ENCODE measurements at regions not wholly inside any gene's neighbourhood (a gene's known extent, or its start where the extent isn't known, plus 50 kb on each side); places are given as distances from the start of the nearest gene placed in this dataset.

DNA sequence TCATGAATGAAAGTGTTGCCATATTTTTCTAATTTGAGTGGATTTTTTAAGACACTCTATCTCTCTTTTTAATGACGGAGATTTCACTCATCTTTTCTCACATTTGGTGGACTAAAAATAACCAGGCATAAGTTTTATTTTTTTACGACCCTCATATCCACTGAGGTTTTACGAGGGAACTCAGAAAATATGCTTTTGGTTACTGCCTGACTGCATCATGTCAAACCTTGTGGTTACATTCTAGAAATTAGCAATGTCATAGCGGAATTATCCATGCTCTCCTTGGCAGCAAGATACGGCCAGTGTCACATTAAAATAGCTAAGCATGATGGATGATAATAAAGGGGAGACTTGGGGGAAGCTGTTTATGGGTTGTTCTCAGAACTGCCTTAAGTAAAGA lies 428.6 kb upstream of the FSHR start:
- no peak for DNase-seq
- intact Hi-C loops (cut with DNase I) = no loop called here
- no peak for ATAC-seq (ENCODE audit: poor library complexity)

DNA sequence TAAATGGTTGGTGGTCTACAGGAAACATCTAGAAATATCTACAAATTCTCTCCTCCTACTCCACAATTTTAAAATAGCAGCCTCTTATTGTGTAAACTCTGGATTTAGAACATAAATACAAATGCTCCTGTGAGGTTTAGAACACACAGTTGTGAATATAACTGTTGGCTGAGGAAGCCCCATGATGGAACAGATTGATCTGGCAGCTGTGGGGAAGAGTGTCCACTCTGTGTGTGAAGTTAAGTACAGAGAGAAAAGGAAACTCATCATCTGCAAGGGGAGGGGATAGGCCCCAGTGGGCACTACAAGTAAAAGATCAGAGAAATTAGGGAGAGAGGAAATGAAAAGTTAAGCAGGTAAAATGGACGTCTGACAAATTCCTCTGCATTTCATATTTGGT lies 422.7 kb upstream of the FSHR start:
- intact Hi-C loops (cut with DNase I) = no loop called here
- no peak for DNase-seq
- ATAC-seq (ENCODE audit: poor library complexity) = no peak

DNA sequence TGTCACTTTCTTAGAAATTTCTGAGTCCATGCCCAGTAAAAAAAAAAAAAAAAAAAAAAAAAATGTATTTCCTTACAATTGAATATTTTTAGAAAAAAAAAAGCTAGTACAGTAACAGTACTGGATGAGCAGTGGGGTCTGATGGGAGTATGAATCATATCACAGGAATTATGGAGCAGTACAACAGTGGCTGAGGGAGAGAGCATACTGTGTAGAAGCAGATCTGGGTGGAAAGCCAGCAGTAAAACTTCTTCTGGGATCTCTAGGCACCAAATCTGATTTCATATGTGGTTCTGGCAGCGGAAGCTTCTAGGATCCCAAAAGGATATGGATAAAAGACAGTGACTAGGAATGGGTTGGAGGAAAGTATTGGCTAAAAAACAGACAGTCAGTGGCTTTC lies 414.9 kb upstream of the FSHR start:
- ATAC-seq (ENCODE audit: poor library complexity) = no peak
- intact Hi-C loops (cut with DNase I) = no loop called here
- no peak for DNase-seq

DNA sequence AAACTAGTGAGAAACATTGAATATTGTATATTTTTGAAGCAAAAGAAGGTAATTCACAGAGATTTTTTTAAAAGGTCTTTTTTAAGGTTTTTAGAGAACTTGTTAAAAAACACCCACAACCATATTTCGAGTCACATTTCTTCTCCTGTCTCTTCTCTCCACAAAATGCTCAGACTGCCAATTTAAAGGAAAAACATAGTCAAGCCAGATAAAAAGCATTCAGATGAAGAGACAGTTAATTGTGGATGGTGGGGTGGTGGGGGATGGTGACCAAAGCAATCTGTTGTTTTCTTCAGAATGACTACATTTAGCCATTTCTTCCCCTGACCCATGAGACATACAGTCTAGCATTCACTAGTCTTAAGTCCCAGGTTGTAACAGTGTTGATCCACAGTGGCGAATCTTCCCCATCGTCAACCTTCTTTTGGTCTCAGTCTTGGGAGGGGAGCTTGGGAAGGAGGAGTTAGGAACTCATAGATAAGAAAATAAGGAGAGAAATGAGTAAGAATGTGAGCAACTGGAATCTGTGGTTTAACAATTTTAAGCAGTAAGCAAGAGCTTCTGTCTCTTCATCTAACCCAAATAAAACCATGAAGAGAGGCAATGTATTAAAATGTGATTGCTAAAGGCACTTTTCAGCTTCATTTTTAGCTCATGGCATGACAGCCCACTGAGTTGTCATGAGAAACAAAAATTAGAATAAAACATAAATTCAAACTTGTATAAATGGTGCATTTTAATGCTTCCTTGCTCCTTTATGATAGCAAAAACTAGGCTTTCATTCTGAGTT lies 413.7 kb upstream of the FSHR start:
- no peak for ATAC-seq (ENCODE audit: poor library complexity)
- intact Hi-C loops (cut with DNase I) = no loop called here

DNA sequence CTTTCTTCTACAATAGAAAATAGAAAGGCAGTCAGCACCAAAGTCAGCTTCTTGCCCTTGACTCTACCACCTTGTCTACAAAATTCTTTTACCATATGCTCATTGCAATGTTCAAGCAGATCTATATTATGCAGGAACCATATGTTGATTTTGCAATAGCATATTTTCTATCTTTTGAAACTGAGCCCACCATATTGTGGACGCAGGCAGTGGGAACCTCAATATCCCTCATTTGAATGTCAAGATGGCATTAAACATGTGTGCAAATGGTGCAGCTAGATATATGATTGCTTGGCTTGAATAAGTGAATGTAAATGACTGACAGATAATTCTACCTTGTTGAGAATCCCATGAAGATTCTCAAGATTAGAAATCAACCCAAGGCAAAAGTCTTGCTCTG lies 412.7 kb upstream of the FSHR start:
- no peak for ATAC-seq (ENCODE audit: poor library complexity)
- intact Hi-C loops (cut with DNase I) = no loop called here

More for the DNA sequence above, 413.7 kb upstream of the FSHR start:
- DNase-seq = no peak

DNA sequence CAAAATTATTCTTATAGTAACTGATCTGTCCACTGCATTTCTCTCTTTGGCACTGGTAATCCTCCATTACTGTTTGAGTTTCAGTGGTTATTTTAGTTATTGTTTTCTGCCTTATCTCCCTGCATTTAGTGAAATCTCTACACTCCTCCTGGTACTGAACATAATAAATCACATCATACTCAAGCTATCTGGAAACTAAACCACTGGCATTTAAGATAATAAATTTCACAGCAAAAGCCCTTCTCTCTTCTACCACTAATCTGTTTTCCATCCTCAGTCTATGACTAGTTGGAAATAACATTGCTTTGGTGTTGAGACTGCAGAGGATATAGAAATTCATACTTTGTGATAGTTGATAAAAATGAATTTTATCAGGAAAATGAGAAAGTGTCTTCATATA lies 399.3 kb upstream of the FSHR start:
- ATAC-seq (ENCODE audit: poor library complexity) = no peak
- intact Hi-C loops (cut with DNase I) = no loop called here
- DNase-seq = no peak

More for the DNA sequence above, 412.7 kb upstream of the FSHR start:
- no peak for DNase-seq

DNA sequence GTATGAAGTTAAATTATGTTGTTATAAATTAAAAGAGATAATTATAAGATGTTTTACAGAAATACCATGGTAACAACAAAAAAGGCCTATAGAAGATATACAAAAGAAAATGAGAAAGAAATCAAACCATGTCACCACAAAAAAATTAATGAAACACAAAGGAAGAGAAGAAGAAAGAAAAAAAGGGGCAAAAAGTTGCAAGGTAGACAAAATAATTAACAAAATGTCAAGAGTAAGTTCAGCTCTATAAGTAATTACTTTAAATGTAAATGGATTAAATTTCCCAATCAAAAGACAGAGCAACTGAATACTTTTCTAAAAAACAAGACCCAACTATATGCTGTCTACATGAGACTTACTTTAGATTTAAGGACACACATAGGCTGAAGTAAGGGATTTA lies 378.4 kb upstream of the FSHR start:
- DNase-seq = no peak
- no peak for ATAC-seq (ENCODE audit: poor library complexity)
- intact Hi-C loops (cut with DNase I) = no loop called here

DNA sequence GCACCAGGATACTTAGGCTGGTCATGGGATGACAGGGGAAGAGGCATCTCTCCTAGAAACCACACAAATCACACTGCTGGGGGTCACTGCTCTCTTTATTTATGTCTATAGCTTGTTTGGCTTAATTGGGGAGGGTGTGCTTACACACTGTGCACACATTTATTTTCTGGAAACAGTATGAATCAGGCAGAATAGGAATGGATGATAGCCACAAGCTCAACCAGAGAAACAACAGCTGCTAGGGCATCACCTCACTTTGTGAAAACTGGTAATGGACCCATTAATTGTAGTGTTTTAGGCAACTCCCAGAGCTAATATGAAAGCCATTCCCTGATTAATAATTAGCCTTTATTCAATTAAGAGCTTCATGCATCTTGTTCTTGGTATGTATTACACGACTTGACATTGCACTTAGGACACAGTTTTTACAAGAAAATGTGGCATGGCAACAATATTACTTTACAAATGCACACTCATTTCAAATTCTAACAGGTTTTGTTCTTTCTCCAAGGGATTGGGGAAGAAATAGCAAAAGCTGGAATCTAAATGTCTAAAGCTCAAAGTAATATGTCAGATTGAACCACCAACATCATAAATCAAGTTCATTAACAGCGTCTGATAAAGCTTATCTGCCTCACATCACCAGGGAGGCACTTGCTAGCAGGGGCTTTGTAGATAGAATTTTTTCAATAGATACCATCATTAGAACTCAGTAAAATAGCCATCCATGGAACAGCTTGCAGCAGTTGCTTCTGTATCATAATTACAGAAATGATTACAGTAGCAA lies 361.9 kb upstream of the FSHR start:
- DNase-seq = no peak
- intact Hi-C loops (cut with DNase I) = no loop called here
- ATAC-seq (ENCODE audit: poor library complexity) = no peak

DNA sequence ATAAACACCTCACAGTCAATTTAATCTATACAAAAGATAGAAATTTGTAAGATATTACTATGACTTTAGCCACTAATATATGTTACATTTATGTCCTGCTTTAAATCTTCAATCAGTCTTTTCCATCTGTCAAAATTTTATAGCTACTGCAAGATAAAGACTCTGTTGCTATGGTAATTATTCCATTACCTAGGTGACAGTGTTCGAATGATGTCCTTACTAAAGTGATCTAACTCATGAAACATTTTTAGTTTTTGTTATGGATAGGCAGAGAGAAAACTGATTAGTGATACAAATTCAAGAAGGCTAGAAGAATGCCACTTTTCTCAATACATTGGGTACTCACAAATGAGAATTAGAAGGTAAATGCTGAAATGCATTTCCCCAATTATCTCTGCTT lies 359.9 kb upstream of the FSHR start:
- DNase-seq (no peak), ATAC-seq (ENCODE audit: poor library complexity) (no peak)
- intact Hi-C loops (cut with DNase I) = no loop called here

DNA sequence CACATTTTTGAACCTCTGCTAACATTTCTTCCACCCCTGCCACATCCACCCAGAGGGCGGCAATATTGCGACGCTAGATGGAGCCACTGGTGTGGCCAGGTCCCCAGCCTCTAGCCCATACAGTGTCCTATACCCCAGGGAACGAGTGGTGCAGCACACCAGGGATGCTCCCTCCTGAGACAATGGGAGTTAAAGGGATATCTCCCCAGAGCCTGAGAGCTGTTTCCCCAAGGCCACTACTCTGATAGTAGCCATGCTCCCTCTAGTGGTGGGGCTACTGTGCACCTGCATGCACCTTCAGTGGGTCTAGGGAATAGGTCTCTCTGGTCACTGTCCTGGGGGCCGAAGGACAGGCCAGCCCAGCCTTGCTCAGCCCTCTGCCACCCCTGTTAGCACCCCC lies 336.4 kb upstream of the FSHR start:
- DNase-seq = peak; percentile 31
- intact Hi-C loops (cut with DNase I) = no loop called here
- peak; percentile 31 for ATAC-seq (ENCODE audit: poor library complexity)

DNA sequence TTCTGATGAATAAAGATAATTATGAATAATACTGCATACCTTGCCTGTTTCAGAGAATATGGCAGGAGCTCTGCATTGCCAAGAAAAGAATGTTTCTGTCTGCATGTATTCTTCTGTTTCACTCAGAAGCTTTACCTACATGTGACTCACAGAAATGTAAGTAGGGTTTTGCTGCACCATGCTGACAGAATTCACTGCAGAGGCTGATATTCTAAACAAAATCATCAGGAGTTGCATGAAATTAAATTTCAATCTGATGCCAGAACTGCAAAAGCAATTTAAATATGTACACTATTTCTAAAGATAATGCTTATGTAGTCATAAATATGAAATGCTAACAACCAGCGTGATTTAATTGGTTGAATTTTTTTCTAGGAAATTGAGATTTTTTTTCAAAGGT lies 332.8 kb upstream of the FSHR start:
- intact Hi-C loops (cut with DNase I) = no loop called here
- ATAC-seq (ENCODE audit: poor library complexity) (no peak), DNase-seq (no peak)

DNA sequence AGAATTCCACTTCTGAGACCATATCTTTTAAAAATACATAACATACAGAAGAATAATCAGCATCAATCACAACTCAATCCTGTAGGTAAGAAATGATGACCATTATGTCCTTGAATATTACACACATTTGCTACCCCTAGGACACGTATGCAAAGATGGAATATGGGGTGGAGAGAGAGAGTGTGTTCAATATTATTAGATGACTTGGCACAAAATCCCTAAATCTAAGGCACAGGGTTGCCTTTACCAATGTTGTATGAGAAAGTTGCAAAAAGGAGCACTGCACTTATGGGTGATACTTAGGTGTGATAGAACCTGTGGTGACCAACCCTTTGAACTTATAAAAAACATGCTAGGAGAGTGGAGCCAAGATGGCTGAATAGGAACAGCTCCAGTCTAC lies 326.2 kb upstream of the FSHR start:
- DNase-seq (no peak), ATAC-seq (ENCODE audit: poor library complexity) (no peak)
- intact Hi-C loops (cut with DNase I) = no loop called here

DNA sequence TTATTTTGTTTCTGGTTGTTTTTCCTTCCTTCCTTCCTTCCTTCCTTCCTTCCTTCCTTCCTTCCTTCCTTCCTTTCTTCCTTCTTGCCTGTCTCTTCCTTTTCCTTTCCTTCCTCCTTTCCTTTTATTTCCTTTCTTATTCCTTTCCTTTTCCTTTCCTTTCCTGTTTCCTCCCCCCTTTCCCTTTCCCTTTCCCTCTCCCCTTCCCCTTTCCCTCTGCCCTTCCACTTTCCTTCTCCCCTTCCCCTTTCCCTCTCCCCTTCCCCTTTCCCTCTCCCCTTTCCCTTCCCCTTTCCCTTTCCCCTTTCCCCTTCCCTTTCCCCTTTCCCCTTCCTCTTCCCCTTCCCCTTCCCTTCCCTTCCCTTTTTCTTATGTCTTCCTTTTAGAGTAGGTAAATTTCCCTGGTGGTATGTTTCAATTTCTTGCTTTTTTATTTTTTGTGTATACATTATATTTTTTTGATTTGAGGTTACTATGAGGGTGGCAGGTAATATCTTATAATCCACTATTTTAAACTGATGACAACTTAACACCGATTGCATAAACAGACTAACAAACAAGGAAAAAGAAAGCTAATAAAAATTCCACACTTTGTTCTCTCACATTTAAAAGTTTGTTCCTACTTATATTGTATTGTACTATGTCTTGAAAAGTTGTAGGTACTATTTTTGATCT lies 311.0 kb upstream of the FSHR start:
- ATAC-seq (ENCODE audit: poor library complexity) (no peak), DNase-seq (no peak)
- intact Hi-C loops (cut with DNase I) = no loop called here

DNA sequence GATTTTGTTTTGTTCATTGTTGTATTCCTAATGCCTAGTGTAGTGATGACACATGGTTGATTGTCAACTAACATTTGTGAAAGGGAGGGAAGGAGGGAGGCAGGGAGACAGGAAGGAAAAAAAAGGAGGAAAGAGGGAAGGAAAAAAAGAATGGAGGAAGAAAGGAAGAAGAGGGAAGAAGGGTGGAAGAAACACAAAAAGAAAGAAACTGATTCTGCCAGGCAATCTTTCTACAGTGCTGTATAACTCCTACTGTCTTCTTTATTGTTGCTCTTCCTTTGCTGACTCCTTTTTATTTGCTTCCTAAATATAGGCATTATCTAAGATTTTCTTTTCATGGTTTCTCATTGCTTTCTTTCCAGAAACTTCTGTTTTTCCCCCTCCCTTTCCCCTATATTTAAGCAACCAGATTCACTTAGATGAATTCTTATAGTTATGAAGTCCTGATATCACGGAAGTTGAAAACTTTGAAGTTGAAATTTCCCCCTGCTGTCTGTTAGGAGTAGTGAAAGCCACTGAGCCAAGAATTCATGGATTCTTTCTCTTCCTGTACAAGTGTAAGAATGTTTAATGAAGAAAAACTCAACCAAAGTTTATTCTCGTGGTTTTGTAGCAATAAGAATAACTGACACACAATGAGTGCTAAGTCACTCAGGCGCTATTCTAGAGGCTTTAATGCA lies 305.1 kb upstream of the FSHR start:
- intact Hi-C loops (cut with DNase I) = no loop called here
- DNase-seq (no peak), ATAC-seq (ENCODE audit: poor library complexity) (no peak)

DNA sequence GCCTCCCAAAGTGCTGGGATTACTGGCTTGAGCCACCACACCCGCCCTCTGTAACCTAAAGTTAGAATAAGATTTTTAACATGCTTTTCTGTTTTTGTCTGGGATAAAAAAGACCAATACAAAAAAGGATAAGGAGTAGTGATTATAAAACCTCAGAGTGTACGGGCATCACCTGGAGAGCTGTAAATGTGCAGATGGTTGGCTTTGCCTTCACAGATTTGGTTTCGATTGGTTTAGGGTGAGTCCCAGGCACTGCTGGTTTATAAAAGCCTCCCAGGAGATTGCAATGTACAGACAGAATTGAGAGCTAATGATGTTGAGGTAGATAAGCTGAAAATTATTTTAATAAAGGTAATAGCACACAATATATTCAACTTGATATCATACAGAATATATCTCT lies 289.7 kb upstream of the FSHR start:
- DNase-seq = no peak
- intact Hi-C loops (cut with DNase I) = no loop called here

DNA sequence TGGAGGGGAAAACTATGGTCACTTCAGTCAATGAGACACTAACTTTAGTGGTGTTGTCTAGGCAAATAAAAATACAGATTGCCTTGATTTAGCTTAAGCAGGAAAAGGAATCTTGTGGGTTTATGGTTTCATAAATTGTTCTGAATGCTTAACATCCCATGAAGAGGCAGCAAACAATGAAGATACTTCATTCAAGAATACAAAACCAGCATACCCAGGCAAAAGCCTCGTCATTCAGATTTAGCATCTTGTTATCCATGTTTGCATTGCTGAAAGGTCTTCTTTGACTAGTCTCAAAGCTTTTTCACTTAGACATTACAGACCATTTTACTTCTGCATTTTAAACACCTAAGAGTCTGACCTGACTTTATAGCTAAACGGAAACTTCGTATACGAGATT lies 272.7 kb upstream of the FSHR start:
- DNase-seq (no peak), ATAC-seq (ENCODE audit: poor library complexity) (no peak)
- intact Hi-C loops (cut with DNase I) = no loop called here

More for the DNA sequence above, 289.7 kb upstream of the FSHR start:
- ATAC-seq (ENCODE audit: poor library complexity) = no peak

DNA sequence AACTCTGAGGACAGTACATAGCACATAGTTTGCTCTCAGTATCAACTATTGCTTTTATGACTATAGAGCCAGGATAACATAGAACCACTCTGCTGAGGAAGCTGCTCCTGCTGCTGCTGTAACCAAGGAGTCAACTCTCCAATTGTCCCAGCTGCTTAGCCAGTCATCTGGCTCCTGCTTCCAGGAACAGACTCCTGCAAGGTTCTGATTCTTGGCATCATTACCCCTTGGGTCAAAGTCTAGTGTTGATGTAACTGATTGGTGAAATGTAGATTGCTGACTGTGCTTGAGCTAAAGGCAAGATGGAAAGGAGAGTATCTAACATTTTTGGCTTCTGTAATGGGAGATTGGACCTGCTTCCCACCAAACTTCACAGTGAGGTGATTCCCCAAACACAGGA lies 261.9 kb upstream of the FSHR start:
- ATAC-seq (ENCODE audit: poor library complexity) (no peak), DNase-seq (no peak)
- intact Hi-C loops (cut with DNase I) = no loop called here

DNA sequence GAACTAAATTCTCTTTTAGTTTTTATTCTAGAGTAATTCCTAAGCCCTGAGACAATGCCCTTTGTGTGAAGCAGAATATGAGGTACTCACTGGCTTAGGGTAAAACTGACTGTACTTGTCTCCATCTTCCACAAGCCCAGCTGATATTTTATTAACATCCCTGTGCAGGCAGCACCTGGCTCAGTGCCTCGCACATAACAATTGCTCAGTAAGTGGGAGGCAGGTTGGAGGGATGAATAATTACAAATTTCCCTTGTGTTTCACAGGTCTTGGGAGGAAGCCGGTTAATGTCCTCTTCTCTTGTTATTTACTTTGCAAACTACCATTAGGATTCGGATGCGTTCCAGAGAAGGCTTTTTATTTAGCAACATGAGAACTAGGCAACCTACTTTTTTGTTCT lies 249.8 kb upstream of the FSHR start:
- ATAC-seq (ENCODE audit: poor library complexity) = no peak
- DNase-seq = no peak
- intact Hi-C loops (cut with DNase I) = no loop called here

DNA sequence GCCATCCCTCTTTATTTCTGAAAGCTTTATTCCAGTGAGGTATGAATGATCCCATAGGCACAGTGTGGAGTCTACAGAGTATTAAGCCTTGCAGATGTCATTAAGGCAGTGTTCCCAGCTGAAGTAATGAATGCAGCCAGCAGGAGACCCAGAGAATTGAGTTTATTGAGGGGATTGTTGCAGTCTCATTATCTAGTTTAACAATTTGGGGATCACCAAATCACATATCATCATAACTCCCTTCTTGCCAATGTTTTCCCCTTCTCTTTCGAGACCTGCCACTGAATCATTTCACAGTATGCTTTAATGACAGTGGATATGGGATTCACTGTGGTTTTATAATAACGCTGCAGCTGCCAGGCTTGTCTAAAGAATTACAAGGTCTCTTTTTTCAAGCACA lies 249.3 kb upstream of the FSHR start:
- ATAC-seq (ENCODE audit: poor library complexity) (no peak), DNase-seq (no peak)
- intact Hi-C loops (cut with DNase I) = no loop called here

Data from Right ventricle myocardium superior (tissue), 1 donor.